ENCODE measurements at regions not wholly inside any gene's neighbourhood (a gene's known extent, or its start where the extent isn't known, plus 50 kb on each side); places are given as distances from the start of the nearest gene placed in this dataset.

GRCh38 chr2:181190711-181191110, 210.3 kb downstream of the UBE2E3 start:
- no peak for DNase-seq

GRCh38 chr2:181193550-181193949, 213.1 kb downstream of the UBE2E3 start:
- no peak for DNase-seq

GRCh38 chr2:181196401-181196800, 216.0 kb downstream of the UBE2E3 start:
- DNase-seq = no peak

GRCh38 chr2:181197140-181197760, 216.8 kb downstream of the UBE2E3 start:
- no peak for DNase-seq

GRCh38 chr2:181198183-181198864, 217.9 kb downstream of the UBE2E3 start:
- no peak for DNase-seq

GRCh38 chr2:181203412-181203811, 223.0 kb downstream of the UBE2E3 start:
- no peak for DNase-seq

- DNase-seq = no peak
Measured at GRCh38 chr2:181203916-181204315, 223.5 kb downstream of the UBE2E3 start.

GRCh38 chr2:181218401-181218821, 238.0 kb downstream of the UBE2E3 start:
- DNase-seq = no peak

- DNase-seq = no peak
Measured at GRCh38 chr2:181223234-181223633, 234.0 kb upstream of the ITGA4 start.

- DNase-seq = no peak
Measured at GRCh38 chr2:181224866-181225265, 232.3 kb upstream of the ITGA4 start.

- DNase-seq = no peak
Measured at GRCh38 chr2:181228661-181229060, 228.5 kb upstream of the ITGA4 start.

GRCh38 chr2:181231151-181231550, 226.0 kb upstream of the ITGA4 start:
- DNase-seq = no peak

- no peak for DNase-seq
Measured at GRCh38 chr2:181231886-181232621, 225.1 kb upstream of the ITGA4 start.

- DNase-seq = no peak
Measured at GRCh38 chr2:181234487-181234891, 222.7 kb upstream of the ITGA4 start.

- DNase-seq = no peak
Measured at GRCh38 chr2:181235011-181235410, 222.2 kb upstream of the ITGA4 start.

- no peak for DNase-seq
Measured at GRCh38 chr2:181235683-181236459, 221.3 kb upstream of the ITGA4 start.

- DNase-seq = no peak
Measured at GRCh38 chr2:181239201-181239799, 217.9 kb upstream of the ITGA4 start.

GRCh38 chr2:181240844-181241243, 216.3 kb upstream of the ITGA4 start:
- no peak for DNase-seq

GRCh38 chr2:181241366-181241765, 215.8 kb upstream of the ITGA4 start:
- no peak for DNase-seq

- no peak for DNase-seq
Measured at GRCh38 chr2:181241797-181242196, 215.4 kb upstream of the ITGA4 start.

- DNase-seq = no peak
Measured at GRCh38 chr2:181242262-181242661, 214.9 kb upstream of the ITGA4 start.

- DNase-seq = no peak
Measured at GRCh38 chr2:181243319-181243718, 213.9 kb upstream of the ITGA4 start.

- no peak for DNase-seq
Measured at GRCh38 chr2:181250691-181251090, 206.5 kb upstream of the ITGA4 start.

All from activated CD4-positive, alpha-beta T cell treated with anti-CD3 and anti-CD28 coated beads, Interleukin-2, amount 50 U/mL, for 1 hour (primary cell).